ENCODE measurements at regions not wholly inside any gene's neighbourhood (a gene's known extent, or its start where the extent isn't known, plus 50 kb on each side); places are given as distances from the start of the nearest gene placed in this dataset.

DNA sequence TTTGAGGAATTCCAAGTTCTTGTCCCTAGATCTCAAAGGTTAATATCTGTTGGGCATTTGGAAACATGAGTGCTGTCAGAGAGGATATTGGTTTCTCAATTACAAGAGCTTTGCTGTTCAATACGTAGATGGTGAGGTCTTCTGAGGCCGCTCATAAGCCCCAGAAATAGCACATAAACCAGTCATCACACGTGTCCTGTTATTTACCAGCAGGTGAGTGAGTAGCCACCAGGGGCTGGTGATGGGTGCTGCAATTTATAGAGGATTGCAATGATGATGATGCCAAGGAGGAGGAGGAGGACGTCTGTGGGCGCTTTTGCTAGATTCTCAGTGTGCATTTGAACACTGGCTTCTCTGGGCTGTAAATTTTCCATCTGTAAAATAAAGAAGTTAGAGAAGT, 89.0 kb downstream of the SALL1 start:
- CTCF ChIA-PET, result no interaction called here
- DNase-seq (ENCODE audit: low spot score) (no peak), ATAC-seq (no peak)
- H3K27me3 Mint-ChIP-seq (ENCODE audit: low read depth), result no peaks in the 10 kb centered on the region
- no peak overlapping the region for H3K27ac Mint-ChIP-seq
- TF ChIP-seq, protein P1, sequence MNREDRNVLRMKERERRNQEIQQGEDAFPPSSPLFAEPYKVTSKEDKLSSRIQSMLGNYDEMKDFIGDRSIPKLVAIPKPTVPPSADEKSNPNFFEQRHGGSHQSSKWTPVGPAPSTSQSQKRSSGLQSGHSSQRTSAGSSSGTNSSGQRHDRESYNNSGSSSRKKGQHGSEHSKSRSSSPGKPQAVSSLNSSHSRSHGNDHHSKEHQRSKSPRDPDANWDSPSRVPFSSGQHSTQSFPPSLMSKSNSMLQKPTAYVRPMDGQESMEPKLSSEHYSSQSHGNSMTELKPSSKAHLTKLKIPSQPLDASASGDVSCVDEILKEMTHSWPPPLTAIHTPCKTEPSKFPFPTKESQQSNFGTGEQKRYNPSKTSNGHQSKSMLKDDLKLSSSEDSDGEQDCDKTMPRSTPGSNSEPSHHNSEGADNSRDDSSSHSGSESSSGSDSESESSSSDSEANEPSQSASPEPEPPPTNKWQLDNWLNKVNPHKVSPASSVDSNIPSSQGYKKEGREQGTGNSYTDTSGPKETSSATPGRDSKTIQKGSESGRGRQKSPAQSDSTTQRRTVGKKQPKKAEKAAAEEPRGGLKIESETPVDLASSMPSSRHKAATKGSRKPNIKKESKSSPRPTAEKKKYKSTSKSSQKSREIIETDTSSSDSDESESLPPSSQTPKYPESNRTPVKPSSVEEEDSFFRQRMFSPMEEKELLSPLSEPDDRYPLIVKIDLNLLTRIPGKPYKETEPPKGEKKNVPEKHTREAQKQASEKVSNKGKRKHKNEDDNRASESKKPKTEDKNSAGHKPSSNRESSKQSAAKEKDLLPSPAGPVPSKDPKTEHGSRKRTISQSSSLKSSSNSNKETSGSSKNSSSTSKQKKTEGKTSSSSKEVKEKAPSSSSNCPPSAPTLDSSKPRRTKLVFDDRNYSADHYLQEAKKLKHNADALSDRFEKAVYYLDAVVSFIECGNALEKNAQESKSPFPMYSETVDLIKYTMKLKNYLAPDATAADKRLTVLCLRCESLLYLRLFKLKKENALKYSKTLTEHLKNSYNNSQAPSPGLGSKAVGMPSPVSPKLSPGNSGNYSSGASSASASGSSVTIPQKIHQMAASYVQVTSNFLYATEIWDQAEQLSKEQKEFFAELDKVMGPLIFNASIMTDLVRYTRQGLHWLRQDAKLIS (CRISPR knock-in tag; IDR thresholded peaks at IDR 0.05; ENCODE audit: borderline replicate concordance), result no peak
- no peak for TF ChIP-seq SP1 (CRISPR knock-in tag; conservative IDR thresholded peaks at IDR 0.05)
- TF ChIP-seq, protein P2, sequence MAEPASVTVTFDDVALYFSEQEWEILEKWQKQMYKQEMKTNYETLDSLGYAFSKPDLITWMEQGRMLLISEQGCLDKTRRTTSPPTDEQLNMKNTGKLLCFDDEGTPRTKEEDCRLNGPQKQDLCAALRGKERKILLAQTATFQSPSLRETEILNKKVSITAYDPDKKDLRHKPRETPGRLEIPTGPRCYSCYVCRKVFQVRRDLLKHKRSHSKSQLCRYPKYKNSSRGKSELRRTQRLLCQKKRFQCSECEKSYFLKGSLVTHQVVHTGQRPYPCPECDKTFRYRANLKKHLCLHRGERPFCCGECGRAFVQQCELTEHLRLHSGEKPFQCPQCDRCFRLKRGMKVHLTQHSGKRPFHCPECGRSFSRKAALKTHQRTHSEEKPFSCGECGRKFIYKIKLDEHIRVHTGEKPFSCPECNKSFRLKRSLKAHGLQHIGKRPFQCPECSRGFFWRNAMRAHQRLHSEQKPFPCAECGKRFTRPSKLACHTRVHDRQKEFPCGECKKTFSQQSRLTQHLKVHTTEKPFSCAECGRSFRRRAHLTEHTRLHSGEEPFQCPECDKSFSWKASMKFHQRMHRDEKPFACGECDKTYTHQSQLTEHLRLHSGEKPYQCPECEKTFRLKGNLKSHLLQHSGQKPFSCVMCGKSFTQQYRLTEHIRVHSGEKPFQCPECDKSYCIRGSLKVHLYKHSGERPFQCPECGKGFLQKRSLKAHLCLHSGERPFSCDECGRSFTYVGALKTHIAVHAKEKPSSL (CRISPR knock-in tag; conservative IDR thresholded peaks at IDR 0.05), result no peak
- TF ChIP-seq, protein P3, sequence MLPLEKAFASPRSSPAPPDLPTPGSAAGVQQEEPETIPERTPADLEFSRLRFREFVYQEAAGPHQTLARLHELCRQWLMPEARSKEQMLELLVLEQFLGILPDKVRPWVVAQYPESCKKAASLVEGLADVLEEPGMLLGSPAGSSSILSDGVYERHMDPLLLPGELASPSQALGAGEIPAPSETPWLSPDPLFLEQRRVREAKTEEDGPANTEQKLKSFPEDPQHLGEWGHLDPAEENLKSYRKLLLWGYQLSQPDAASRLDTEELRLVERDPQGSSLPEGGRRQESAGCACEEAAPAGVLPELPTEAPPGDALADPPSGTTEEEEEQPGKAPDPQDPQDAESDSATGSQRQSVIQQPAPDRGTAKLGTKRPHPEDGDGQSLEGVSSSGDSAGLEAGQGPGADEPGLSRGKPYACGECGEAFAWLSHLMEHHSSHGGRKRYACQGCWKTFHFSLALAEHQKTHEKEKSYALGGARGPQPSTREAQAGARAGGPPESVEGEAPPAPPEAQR (CRISPR knock-in tag; IDR thresholded peaks at IDR 0.05), result no peak
- TF ChIP-seq, protein P4, sequence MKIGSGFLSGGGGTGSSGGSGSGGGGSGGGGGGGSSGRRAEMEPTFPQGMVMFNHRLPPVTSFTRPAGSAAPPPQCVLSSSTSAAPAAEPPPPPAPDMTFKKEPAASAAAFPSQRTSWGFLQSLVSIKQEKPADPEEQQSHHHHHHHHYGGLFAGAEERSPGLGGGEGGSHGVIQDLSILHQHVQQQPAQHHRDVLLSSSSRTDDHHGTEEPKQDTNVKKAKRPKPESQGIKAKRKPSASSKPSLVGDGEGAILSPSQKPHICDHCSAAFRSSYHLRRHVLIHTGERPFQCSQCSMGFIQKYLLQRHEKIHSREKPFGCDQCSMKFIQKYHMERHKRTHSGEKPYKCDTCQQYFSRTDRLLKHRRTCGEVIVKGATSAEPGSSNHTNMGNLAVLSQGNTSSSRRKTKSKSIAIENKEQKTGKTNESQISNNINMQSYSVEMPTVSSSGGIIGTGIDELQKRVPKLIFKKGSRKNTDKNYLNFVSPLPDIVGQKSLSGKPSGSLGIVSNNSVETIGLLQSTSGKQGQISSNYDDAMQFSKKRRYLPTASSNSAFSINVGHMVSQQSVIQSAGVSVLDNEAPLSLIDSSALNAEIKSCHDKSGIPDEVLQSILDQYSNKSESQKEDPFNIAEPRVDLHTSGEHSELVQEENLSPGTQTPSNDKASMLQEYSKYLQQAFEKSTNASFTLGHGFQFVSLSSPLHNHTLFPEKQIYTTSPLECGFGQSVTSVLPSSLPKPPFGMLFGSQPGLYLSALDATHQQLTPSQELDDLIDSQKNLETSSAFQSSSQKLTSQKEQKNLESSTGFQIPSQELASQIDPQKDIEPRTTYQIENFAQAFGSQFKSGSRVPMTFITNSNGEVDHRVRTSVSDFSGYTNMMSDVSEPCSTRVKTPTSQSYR (CRISPR knock-in tag; IDR thresholded peaks at IDR 0.05), result no peak
- no peak for TF ChIP-seq CREB1 (CRISPR knock-in tag; IDR thresholded peaks at IDR 0.05)
- TF ChIP-seq GRHL2 (CRISPR knock-in tag; IDR thresholded peaks at IDR 0.05; ENCODE audit: insufficient replicate concordance, severe bottlenecking), result no peak
- TF ChIP-seq FOXK1 (CRISPR knock-in tag; IDR thresholded peaks at IDR 0.05), result no peak
- TF ChIP-seq ATF1 (CRISPR knock-in tag; IDR thresholded peaks at IDR 0.05), result no peak
- TF ChIP-seq, protein P5, sequence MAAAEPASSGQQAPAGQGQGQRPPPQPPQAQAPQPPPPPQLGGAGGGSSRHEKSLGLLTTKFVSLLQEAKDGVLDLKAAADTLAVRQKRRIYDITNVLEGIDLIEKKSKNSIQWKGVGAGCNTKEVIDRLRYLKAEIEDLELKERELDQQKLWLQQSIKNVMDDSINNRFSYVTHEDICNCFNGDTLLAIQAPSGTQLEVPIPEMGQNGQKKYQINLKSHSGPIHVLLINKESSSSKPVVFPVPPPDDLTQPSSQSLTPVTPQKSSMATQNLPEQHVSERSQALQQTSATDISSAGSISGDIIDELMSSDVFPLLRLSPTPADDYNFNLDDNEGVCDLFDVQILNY (CRISPR knock-in tag; IDR thresholded peaks at IDR 0.05), result no peak
- no peak overlapping the region for H3K4me3 Mint-ChIP-seq
- H3K9me3 Mint-ChIP-seq, result no peaks in the 10 kb centered on the region
- H3K4me1 Mint-ChIP-seq, result peaks cover 10% of the 10 kb centered on the region
- no peaks in the 10 kb centered on the region for H3K36me3 Mint-ChIP-seq
- POLR2A ChIA-PET, result no interaction called here

DNA sequence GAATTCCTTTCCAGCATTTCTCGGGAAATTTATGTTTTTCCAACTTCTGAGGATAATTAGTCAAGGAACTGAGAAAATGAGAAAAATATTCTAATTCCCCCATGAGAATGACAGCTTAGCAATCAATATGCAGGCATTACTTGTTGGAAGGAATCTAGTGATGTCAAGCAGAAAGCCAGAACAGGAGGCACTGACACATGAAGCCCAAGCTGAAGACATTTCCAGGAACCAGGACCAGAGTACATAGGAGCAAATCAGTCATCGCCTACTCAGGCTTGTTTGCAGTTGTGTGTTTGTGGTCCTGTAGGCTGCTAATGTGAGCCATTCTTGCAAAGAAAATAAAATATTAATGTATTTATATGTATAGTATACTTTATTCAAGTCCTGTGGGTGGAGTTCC, 89.7 kb downstream of the SALL1 start:
- H3K27me3 Mint-ChIP-seq (ENCODE audit: low read depth), result peaks cover 3% of the 10 kb centered on the region; the same call in 1 of the 2 replicates
- ChIA-PET CTCF (no interaction called here), POLR2A (no interaction called here)
- ATAC-seq (no peak), DNase-seq (ENCODE audit: low spot score) (no peak)
- no peaks in the 10 kb centered on the region for H3K9me3 Mint-ChIP-seq
- H3K4me1 Mint-ChIP-seq, result peaks cover 10% of the 10 kb centered on the region
- no peak overlapping the region for H3K27ac Mint-ChIP-seq
- H3K4me3 Mint-ChIP-seq, result no peak overlapping the region
- H3K36me3 Mint-ChIP-seq, result no peaks in the 10 kb centered on the region
- TF ChIP-seq, protein P6, sequence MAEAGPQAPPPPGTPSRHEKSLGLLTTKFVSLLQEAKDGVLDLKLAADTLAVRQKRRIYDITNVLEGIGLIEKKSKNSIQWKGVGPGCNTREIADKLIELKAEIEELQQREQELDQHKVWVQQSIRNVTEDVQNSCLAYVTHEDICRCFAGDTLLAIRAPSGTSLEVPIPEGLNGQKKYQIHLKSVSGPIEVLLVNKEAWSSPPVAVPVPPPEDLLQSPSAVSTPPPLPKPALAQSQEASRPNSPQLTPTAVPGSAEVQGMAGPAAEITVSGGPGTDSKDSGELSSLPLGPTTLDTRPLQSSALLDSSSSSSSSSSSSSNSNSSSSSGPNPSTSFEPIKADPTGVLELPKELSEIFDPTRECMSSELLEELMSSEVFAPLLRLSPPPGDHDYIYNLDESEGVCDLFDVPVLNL (CRISPR knock-in tag; IDR thresholded peaks at IDR 0.05; ENCODE audit: borderline replicate concordance, low read depth), result no peak
- TF ChIP-seq, protein P7, sequence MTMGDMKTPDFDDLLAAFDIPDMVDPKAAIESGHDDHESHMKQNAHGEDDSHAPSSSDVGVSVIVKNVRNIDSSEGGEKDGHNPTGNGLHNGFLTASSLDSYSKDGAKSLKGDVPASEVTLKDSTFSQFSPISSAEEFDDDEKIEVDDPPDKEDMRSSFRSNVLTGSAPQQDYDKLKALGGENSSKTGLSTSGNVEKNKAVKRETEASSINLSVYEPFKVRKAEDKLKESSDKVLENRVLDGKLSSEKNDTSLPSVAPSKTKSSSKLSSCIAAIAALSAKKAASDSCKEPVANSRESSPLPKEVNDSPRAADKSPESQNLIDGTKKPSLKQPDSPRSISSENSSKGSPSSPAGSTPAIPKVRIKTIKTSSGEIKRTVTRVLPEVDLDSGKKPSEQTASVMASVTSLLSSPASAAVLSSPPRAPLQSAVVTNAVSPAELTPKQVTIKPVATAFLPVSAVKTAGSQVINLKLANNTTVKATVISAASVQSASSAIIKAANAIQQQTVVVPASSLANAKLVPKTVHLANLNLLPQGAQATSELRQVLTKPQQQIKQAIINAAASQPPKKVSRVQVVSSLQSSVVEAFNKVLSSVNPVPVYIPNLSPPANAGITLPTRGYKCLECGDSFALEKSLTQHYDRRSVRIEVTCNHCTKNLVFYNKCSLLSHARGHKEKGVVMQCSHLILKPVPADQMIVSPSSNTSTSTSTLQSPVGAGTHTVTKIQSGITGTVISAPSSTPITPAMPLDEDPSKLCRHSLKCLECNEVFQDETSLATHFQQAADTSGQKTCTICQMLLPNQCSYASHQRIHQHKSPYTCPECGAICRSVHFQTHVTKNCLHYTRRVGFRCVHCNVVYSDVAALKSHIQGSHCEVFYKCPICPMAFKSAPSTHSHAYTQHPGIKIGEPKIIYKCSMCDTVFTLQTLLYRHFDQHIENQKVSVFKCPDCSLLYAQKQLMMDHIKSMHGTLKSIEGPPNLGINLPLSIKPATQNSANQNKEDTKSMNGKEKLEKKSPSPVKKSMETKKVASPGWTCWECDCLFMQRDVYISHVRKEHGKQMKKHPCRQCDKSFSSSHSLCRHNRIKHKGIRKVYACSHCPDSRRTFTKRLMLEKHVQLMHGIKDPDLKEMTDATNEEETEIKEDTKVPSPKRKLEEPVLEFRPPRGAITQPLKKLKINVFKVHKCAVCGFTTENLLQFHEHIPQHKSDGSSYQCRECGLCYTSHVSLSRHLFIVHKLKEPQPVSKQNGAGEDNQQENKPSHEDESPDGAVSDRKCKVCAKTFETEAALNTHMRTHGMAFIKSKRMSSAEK (CRISPR knock-in tag; IDR thresholded peaks at IDR 0.05; ENCODE audit: borderline replicate concordance), result no peak
- TF ChIP-seq, protein P8, sequence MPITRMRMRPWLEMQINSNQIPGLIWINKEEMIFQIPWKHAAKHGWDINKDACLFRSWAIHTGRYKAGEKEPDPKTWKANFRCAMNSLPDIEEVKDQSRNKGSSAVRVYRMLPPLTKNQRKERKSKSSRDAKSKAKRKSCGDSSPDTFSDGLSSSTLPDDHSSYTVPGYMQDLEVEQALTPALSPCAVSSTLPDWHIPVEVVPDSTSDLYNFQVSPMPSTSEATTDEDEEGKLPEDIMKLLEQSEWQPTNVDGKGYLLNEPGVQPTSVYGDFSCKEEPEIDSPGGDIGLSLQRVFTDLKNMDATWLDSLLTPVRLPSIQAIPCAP (CRISPR knock-in tag; IDR thresholded peaks at IDR 0.05), result no peak
- TF ChIP-seq JAZF1 (CRISPR knock-in tag; IDR thresholded peaks at IDR 0.05), result no peak
- no peak for TF ChIP-seq ZNF263 (CRISPR knock-in tag; IDR thresholded peaks at IDR 0.05; ENCODE audit: low read depth)

Data from WTC11 (cell line).